Gastroesophageal sphincter (tissue), 4 donors: ENCODE measurements at regions not wholly inside any gene's neighbourhood (a gene's known extent, or its start where the extent isn't known, plus 50 kb on each side); places are given as distances from the start of the nearest gene placed in this dataset.

Experiments used
- ATAC-seq: fragments of 150-250 bp; one replicate; pipeline ENCODE4 v1.9.1; 2016; ENCODE audit warnings: mild to moderate bottlenecking, moderate library complexity
- H3K27ac ChIP-seq, 4 donors: fragments of 200-600 bp; sonication (generic) in 3 of 4; 1 replicate in 3 of 4; 2 replicates in 1 of 4; pipeline ENCODE4 v1.5.1; 2016 to 2019
- H3K27me3 ChIP-seq: fragments of 200-600 bp; sonication (generic); one replicate; pipeline ENCODE4 v1.5.1; 2019
- H3K36me3 ChIP-seq, 2 donors: fragments of 200-600 bp; sonication (generic); one replicate each; pipeline ENCODE4 v1.5.1; 2019; ENCODE audit warnings: control low read depth in 1 of 2
- H3K4me1 ChIP-seq, 3 donors: fragments of 200-600 bp; sonication (generic); 1 replicate in 2 of 3; 2 replicates in 1 of 3; pipeline ENCODE4 v1.5.1; 2016 to 2019; ENCODE audit warnings: control low read depth in 2 of 3
- H3K4me3 ChIP-seq, 2 donors: fragments of 200-600 bp; sonication (generic); one replicate each; pipeline ENCODE4 v1.5.1; 2019; ENCODE audit warnings: mild to moderate bottlenecking in 1 of 2, moderate library complexity in 1 of 2
- H3K9me3 ChIP-seq, 3 donors: fragments of 200-600 bp; sonication (generic); one replicate each; pipeline ENCODE4 v1.5.1; 2017 to 2019; ENCODE audit warnings: control low read depth in 2 of 3
- CTCF ChIP-seq, 4 experiments: fragments of 200-600 bp in 2 of 4; fragments of 450-650 bp in 2 of 4; sonication (generic) in 1 of 4; IDR thresholded peaks; one replicate each; pipeline ENCODE4 v1.5.1; 2017 to 2019; ENCODE audit warnings: antibody characterized with exemption in 4 of 4, mild to moderate bottlenecking in 2 of 4, moderate library complexity in 2 of 4
- EP300 ChIP-seq: sonication (generic); formaldehyde crosslinking; IDR thresholded peaks from one replicate; pipeline ENCODE4 v1.6.1; 2017; ENCODE audit warnings: antibody characterized with exemption, mild to moderate bottlenecking
- POLR2A ChIP-seq, 2 donors: fragments of 450-650 bp; IDR thresholded peaks; one replicate each; pipeline ENCODE4 v1.6.1; 2017; ENCODE audit warnings: antibody characterized with exemption in 2 of 2, mild to moderate bottlenecking in 2 of 2, moderate library complexity in 1 of 2
- POLR2AphosphoS5 ChIP-seq: sonication (generic); formaldehyde crosslinking; IDR thresholded peaks from one replicate; pipeline ENCODE4 v1.6.1; 2017; ENCODE audit warnings: antibody characterized with exemption
- WGBS, 2 donors: methylation state at CpG; one replicate each; pipeline ENCODE4 v1.1.5; 2018; ENCODE audit warnings: low coverage in 1 of 2; 5-methylcytosine and 5-hydroxymethylcytosine counted together

- H3K9me3 ChIP-seq: no peaks in the 10 kb centered on the region
- 64 to 79% methylated on average over 3 to 4 of the region's 4 CpGs for WGBS, 2 donors
- no peak overlapping the region for H3K4me3 ChIP-seq
- no peak for ATAC-seq
- H3K4me1 ChIP-seq: no peaks in the 10 kb centered on the region
- H3K27me3 ChIP-seq: no peaks in the 10 kb centered on the region
- no peak overlapping the region for H3K27ac ChIP-seq
- TF ChIP-seq CTCF (IDR thresholded peaks at IDR 0.05): no peak
- no peak for TF ChIP-seq EP300
- TF ChIP-seq POLR2AphosphoS5: no peak
- TF ChIP-seq POLR2A (IDR thresholded peaks at IDR 0.05): no peak
- H3K36me3 ChIP-seq: no peaks in the 10 kb centered on the region
Observed at GRCh38 chr12:75759196-75759595, 247.8 kb upstream of the KRR1 start.

- 91 to 100% methylated on average over 3 of the region's 3 CpGs for WGBS, 2 donors
- no peak overlapping the region for H3K4me3 ChIP-seq
- H3K27me3 ChIP-seq: no peaks in the 10 kb centered on the region
- H3K9me3 ChIP-seq: no peaks in the 10 kb centered on the region
- H3K27ac ChIP-seq: no peak overlapping the region
- no peak for ATAC-seq
- H3K36me3 ChIP-seq: no peaks in the 10 kb centered on the region
- TF ChIP-seq CTCF (IDR thresholded peaks at IDR 0.05) (no peak), POLR2AphosphoS5 (no peak), EP300 (no peak), POLR2A (IDR thresholded peaks at IDR 0.05) (no peak)
- H3K4me1 ChIP-seq: no peaks in the 10 kb centered on the region
Observed at GRCh38 chr12:75756771-75757170, 245.4 kb upstream of the KRR1 start.

GRCh38 chr12:75756111-75756510 is 244.7 kb upstream of the KRR1 start:
- no peak overlapping the region for H3K27ac ChIP-seq
- H3K36me3 ChIP-seq: no peaks in the 10 kb centered on the region
- no peak for TF ChIP-seq EP300
- TF ChIP-seq POLR2AphosphoS5: no peak
- no peak for TF ChIP-seq POLR2A (IDR thresholded peaks at IDR 0.05)
- no peak for TF ChIP-seq CTCF (IDR thresholded peaks at IDR 0.05)
- no peak overlapping the region for H3K4me3 ChIP-seq
- H3K9me3 ChIP-seq: no peaks in the 10 kb centered on the region
- no peaks in the 10 kb centered on the region for H3K4me1 ChIP-seq
- no peaks in the 10 kb centered on the region for H3K27me3 ChIP-seq
- no peak for ATAC-seq

- Histone ChIP-seq H3K4me1 (no peaks in the 10 kb centered on the region), H3K27me3 (no peaks in the 10 kb centered on the region), H3K36me3 (no peaks in the 10 kb centered on the region), H3K4me3 (no peak overlapping the region), H3K9me3 (no peaks in the 10 kb centered on the region), H3K27ac (no peak overlapping the region)
- no peak for ATAC-seq
- no peak for TF ChIP-seq POLR2A (IDR thresholded peaks at IDR 0.05)
- TF ChIP-seq CTCF (IDR thresholded peaks at IDR 0.05): no peak
- TF ChIP-seq EP300: no peak
- TF ChIP-seq POLR2AphosphoS5: no peak
Observed at GRCh38 chr12:75754698-75755097, 243.3 kb upstream of the KRR1 start.

- TF ChIP-seq POLR2AphosphoS5 (no peak), CTCF (IDR thresholded peaks at IDR 0.05) (no peak), EP300 (no peak), POLR2A (IDR thresholded peaks at IDR 0.05) (no peak)
- Histone ChIP-seq H3K27me3 (no peaks in the 10 kb centered on the region), H3K36me3 (no peaks in the 10 kb centered on the region), H3K4me3 (no peak overlapping the region), H3K27ac (no peak overlapping the region), H3K4me1 (no peaks in the 10 kb centered on the region), H3K9me3 (no peaks in the 10 kb centered on the region)
- 88 to 100% methylated on average over 1 of the region's 1 CpG for WGBS, 2 donors
- no peak for ATAC-seq
Observed at GRCh38 chr12:75754141-75754540, 242.7 kb upstream of the KRR1 start.
